A549 (cell line): ENCODE measurements at regions not wholly inside any gene's neighbourhood (a gene's known extent, or its start where the extent isn't known, plus 50 kb on each side); places are given as distances from the start of the nearest gene placed in this dataset.

Experiments used
- ATAC-seq, 2 experiments: fragments of 200-7000 bp in 1 of 2; fragments of >200 bp in 1 of 2; cut with Nextera tagmentation in 1 of 2; cut with Tn5 transposase in 1 of 2; 3 replicates each; pipeline versions ENCODE4 v1.8.0 to v1.9.1; 2018 to 2020; ENCODE audit warnings: mild to moderate bottlenecking in 1 of 2, moderate library complexity in 1 of 2
- CTCF ChIA-PET: fragments of 300-600 bp; sonication (Branson Sonifier 250); formaldehyde crosslinking; extraction: SDS; loops from one replicate; lab custom pipeline; 2021; ENCODE audit warnings: antibody characterized with exemption, inconsistent platforms; lab: Yijun Ruan, JAX
- POLR2A ChIA-PET: fragments of 350-600 bp; formaldehyde crosslinking; extraction: SDS; loops from one replicate; lab custom pipeline; 2021; ENCODE audit warnings: antibody characterized with exemption, inconsistent platforms; lab: Yijun Ruan, JAX
- DNase-seq, 2 experiments: peaks; one replicate each; pipeline versions ENCODE4 v3.0.0 to v3.0.0-alpha.2; 2011 to 2016; ENCODE audit warnings: low read depth in 1 of 2, low spot score in 1 of 2
- FAIRE-seq: peaks from 2 replicates; lab custom pipeline; 2011; peaks lifted over from hg19 to GRCh38; lab: Jason Lieb, UNC
- H3K27ac ChIP-seq, 2 experiments: fragments of >200 bp; sonication (Bioruptor Twin); formaldehyde crosslinking; 3 replicates each; pipeline ENCODE4 v1.5.1; 2016 to 2017
- H3K4me1 ChIP-seq: fragments of >200 bp; sonication (Bioruptor Twin); formaldehyde crosslinking; 3 replicates; pipeline ENCODE4 v1.6.1; 2016
- H3K4me2 ChIP-seq: fragments of >200 bp; sonication (Bioruptor Twin); formaldehyde crosslinking; 3 replicates; pipeline ENCODE4 v1.6.1; 2016
- H3K4me3 ChIP-seq: fragments of >200 bp; sonication (Bioruptor Twin); formaldehyde crosslinking; 3 replicates; pipeline ENCODE4 v1.5.1; 2016
- H3K9me3 ChIP-seq: fragments of >200 bp; sonication (Bioruptor Twin); formaldehyde crosslinking; 3 replicates; pipeline ENCODE4 v1.6.1; 2016
- CBX2 ChIP-seq: fragments of 200-600 bp; sonication (generic); IDR thresholded peaks from 2 replicates; pipeline ENCODE4 v1.6.1; 2016; ENCODE audit warnings: low read depth, mild to moderate bottlenecking, borderline replicate concordance
- CHD2 ChIP-seq: fragments of 150-350 bp; IDR thresholded peaks from 2 replicates; pipeline ENCODE4 v1.6.1; 2014; ENCODE audit warnings: low read length; ENCODE audit not compliant: partially characterized antibody
- E2F6 ChIP-seq: IDR thresholded peaks from 2 replicates; pipeline ENCODE4 v1.6.1; 2012; ENCODE audit warnings: low read depth, borderline replicate concordance
- FOSB ChIP-seq: fragments of 250-450 bp; sonication (Bioruptor Pico); IDR thresholded peaks from 2 replicates; pipeline ENCODE4 v1.5.0; 2020; ENCODE audit warnings: mild to moderate bottlenecking, moderate library complexity
- FOXS1 ChIP-seq: fragments of 250-450 bp; sonication (Bioruptor Pico); IDR thresholded peaks from 2 replicates; pipeline ENCODE4 v1.5.0; 2020; ENCODE audit warnings: mild to moderate bottlenecking, moderate library complexity
- HEYL ChIP-seq: fragments of 250-450 bp; sonication (Bioruptor Pico); IDR thresholded peaks from 2 replicates; pipeline ENCODE4 v1.8.0; 2021; ENCODE audit warnings: mild to moderate bottlenecking, moderate library complexity
- HOXB5 ChIP-seq: fragments of 250-450 bp; sonication (Bioruptor Pico); IDR thresholded peaks from 2 replicates; pipeline ENCODE4 v1.5.0; 2020; ENCODE audit warnings: mild to moderate bottlenecking, moderate library complexity
- KDM1A ChIP-seq: fragments of 200-600 bp; sonication (generic); IDR thresholded peaks from 2 replicates; pipeline ENCODE4 v1.6.1; 2016; ENCODE audit warnings: low read depth, mild to moderate bottlenecking
- NR3C1 ChIP-seq: fragments of >200 bp; sonication (Bioruptor Twin); formaldehyde crosslinking; IDR thresholded peaks from 3 replicates; pipeline ENCODE4 v1.6.1; 2017
- RARB ChIP-seq: fragments of 250-450 bp; sonication (Bioruptor Pico); IDR thresholded peaks from 2 replicates; pipeline ENCODE4 v1.8.0; 2021; ENCODE audit warnings: mild to moderate bottlenecking, moderate library complexity
- RNF2 ChIP-seq: fragments of 200-600 bp; sonication (generic); IDR thresholded peaks from 2 replicates; pipeline ENCODE4 v1.6.1; 2016; ENCODE audit warnings: low read depth, mild to moderate bottlenecking, antibody characterized with exemption, moderate library complexity, borderline replicate concordance
- SMC3 ChIP-seq: fragments of >200 bp; sonication (Bioruptor Twin); formaldehyde crosslinking; IDR thresholded peaks from 3 replicates; pipeline ENCODE4 v1.6.1; 2018; ENCODE audit warnings: inconsistent platforms
- SREBF2 ChIP-seq: fragments of 450-650 bp; IDR thresholded peaks from 2 replicates; pipeline ENCODE4 v1.6.1; 2014; ENCODE audit warnings: mild to moderate bottlenecking, moderate library complexity
- ZFP36 ChIP-seq: fragments of 450-650 bp; IDR thresholded peaks from 2 replicates; pipeline ENCODE4 v1.6.1; 2014; ENCODE audit warnings: borderline replicate concordance; ENCODE audit not compliant: partially characterized antibody
- WGBS: methylation state at CpG from one replicate; pipeline ENCODE4 v1.1.6; 2017; ENCODE audit errors: missing lambda C conversion rate; 5-methylcytosine and 5-hydroxymethylcytosine counted together
- TF ChIP-seq, protein P1 (sequence below): fragments of 200-600 bp; sonication (generic); IDR thresholded peaks from 2 replicates; pipeline ENCODE4 v1.6.1; 2016; ENCODE audit warnings: antibody characterized with exemption, mild to moderate bottlenecking, moderate library complexity
- TF ChIP-seq, protein P2 (sequence below): fragments of 150-350 bp; IDR thresholded peaks from 2 replicates; pipeline ENCODE4 v1.6.1; 2014; ENCODE audit warnings: low read depth, mild to moderate bottlenecking, low read length

DNA sequence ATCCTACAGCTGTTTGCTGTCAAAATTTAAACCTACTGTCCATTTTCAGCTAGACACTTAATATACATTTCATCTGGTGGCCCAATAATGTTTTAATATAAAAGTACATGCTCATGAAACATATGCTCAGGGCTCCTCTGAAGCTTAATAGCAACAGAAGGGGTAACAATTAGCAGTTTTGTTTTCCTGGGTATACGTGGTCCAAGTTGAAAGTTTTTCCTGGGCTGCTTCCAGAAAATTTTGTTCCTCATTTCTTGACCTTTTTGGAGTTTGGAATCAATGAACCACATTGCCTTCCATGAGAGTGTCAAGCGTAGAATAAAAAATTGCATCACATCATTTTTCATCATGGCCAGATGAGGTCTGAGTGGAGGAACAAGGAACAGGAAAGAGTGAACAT lies 537.3 kb upstream of the MGMT start:
- Histone ChIP-seq H3K4me1 (no peaks in the 10 kb centered on the region), H3K9me3 (0 out of 3 replicates have a peak, but pooled peaks cover 4% of the 10 kb centered on the region), H3K4me2 (no peak overlapping the region), H3K27ac (no peak overlapping the region), H3K4me3 (no peak overlapping the region)
- no peak for FAIRE-seq
- 17% methylated on average over 2 of the region's 2 CpGs for WGBS
- CTCF ChIA-PET = no interaction called here
- POLR2A ChIA-PET = no interaction called here
- DNase-seq = no peak
- ATAC-seq = no peak
- no peak for TF ChIP-seq SREBF2
- TF ChIP-seq FOXS1 (CRISPR knock-in tag) = no peak

- POLR2A ChIA-PET = no interaction called here
- no peak for TF ChIP-seq FOSB (CRISPR knock-in tag)
- TF ChIP-seq FOXS1 (CRISPR knock-in tag) = no peak
- TF ChIP-seq, protein P1, sequence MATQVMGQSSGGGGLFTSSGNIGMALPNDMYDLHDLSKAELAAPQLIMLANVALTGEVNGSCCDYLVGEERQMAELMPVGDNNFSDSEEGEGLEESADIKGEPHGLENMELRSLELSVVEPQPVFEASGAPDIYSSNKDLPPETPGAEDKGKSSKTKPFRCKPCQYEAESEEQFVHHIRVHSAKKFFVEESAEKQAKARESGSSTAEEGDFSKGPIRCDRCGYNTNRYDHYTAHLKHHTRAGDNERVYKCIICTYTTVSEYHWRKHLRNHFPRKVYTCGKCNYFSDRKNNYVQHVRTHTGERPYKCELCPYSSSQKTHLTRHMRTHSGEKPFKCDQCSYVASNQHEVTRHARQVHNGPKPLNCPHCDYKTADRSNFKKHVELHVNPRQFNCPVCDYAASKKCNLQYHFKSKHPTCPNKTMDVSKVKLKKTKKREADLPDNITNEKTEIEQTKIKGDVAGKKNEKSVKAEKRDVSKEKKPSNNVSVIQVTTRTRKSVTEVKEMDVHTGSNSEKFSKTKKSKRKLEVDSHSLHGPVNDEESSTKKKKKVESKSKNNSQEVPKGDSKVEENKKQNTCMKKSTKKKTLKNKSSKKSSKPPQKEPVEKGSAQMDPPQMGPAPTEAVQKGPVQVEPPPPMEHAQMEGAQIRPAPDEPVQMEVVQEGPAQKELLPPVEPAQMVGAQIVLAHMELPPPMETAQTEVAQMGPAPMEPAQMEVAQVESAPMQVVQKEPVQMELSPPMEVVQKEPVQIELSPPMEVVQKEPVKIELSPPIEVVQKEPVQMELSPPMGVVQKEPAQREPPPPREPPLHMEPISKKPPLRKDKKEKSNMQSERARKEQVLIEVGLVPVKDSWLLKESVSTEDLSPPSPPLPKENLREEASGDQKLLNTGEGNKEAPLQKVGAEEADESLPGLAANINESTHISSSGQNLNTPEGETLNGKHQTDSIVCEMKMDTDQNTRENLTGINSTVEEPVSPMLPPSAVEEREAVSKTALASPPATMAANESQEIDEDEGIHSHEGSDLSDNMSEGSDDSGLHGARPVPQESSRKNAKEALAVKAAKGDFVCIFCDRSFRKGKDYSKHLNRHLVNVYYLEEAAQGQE = no peak
- no peak for TF ChIP-seq RARB
- TF ChIP-seq NR3C1 = no peak
- TF ChIP-seq HEYL (CRISPR knock-in tag) = no peak
- TF ChIP-seq HOXB5 (CRISPR knock-in tag) = no peak
- no peak for TF ChIP-seq RNF2
- no peak for TF ChIP-seq SMC3
- TF ChIP-seq ZFP36 = no peak
- no peak for TF ChIP-seq E2F6
- TF ChIP-seq, protein P2, sequence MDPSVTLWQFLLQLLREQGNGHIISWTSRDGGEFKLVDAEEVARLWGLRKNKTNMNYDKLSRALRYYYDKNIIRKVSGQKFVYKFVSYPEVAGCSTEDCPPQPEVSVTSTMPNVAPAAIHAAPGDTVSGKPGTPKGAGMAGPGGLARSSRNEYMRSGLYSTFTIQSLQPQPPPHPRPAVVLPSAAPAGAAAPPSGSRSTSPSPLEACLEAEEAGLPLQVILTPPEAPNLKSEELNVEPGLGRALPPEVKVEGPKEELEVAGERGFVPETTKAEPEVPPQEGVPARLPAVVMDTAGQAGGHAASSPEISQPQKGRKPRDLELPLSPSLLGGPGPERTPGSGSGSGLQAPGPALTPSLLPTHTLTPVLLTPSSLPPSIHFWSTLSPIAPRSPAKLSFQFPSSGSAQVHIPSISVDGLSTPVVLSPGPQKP = no peak
- TF ChIP-seq CHD2 = no peak
- no peak for TF ChIP-seq CBX2
- TF ChIP-seq KDM1A = no peak
- Histone ChIP-seq H3K4me2 (no peak overlapping the region), H3K27ac (no peak overlapping the region), H3K4me1 (no peaks in the 10 kb centered on the region), H3K4me3 (no peak overlapping the region), H3K9me3 (0 out of 3 replicates have a peak, but pooled peaks cover 4% of the 10 kb centered on the region)
- CTCF ChIA-PET = no interaction called here
- FAIRE-seq = no peak
- WGBS = 10% methylated on average over 6 of the region's 6 CpGs
- no peak for DNase-seq
- no peak for ATAC-seq
Observed at GRCh38 chr10:128930515-128930914, 536.5 kb upstream of the MGMT start.

DNA sequence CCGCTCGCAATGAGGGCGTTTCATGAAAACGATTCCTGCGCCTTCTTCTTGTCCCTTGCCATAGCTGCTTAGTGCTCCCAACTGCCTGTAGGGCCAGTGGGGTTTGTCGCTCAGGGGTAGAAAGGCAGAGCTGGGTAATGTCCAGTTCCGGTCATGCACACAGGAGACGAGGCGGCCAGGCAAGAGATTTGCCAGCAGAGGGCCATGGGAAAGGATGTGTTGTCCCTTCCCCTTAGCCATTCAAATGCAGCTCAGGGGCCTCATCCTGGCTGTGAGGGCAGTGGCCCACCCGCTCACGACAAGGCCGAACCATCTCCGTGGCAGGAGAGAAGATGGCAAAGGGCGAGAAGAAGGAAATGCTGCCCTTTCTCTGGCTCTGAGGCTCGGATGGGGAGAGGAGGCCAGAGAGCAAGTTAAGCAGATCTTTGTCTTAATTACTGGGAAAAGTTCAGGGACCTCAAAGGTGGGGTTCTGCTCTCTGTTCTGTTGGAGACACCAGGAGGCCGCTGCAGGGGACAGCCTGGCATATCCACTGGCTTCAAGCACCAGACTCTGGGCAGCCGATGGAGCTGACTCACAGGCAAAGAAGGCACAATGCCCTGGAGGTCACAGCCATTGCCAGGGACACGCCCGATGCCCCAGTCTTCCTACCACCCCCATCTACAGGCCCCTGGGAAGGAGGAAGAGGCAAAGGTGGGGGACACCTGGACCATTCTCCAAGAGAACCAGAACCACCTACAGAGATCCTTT lies 534.8 kb upstream of the MGMT start:
- WGBS = 26% methylated on average over 15 of the region's 19 CpGs
- no peak for TF ChIP-seq SREBF2
- Histone ChIP-seq H3K4me2 (no peak overlapping the region), H3K27ac (no peak overlapping the region), H3K9me3 (no peaks in the 10 kb centered on the region), H3K4me3 (no peak overlapping the region), H3K4me1 (no peaks in the 10 kb centered on the region)
- ChIA-PET POLR2A (no interaction called here), CTCF (no interaction called here)
- FAIRE-seq (no peak), ATAC-seq (no peak), DNase-seq (no peak)
